Astrocyte (in vitro differentiated cells and primary cell): ENCODE measurements at regions not wholly inside any gene's neighbourhood (a gene's known extent, or its start where the extent isn't known, plus 50 kb on each side); places are given as distances from the start of the nearest gene placed in this dataset.

Source experiments
- DNase-seq: peaks from one replicate; pipeline ENCODE4 v3.0.0-alpha.2; 2010; ENCODE audit warnings: low read depth
- FAIRE-seq: peaks from 2 replicates; lab custom pipeline; 2011; peaks lifted over from hg19 to GRCh38; lab: Jason Lieb, UNC
- H2AFZ ChIP-seq: 2 replicates; pipeline ENCODE4 v1.6.0; 2012; ENCODE audit warnings: low read depth, low read length, inconsistent platforms
- H3K27ac ChIP-seq: 2 replicates; pipeline ENCODE4 v1.5.1; 2011; ENCODE audit warnings: low read depth, low read length, inconsistent platforms
- H3K27me3 ChIP-seq: 2 replicates; pipeline ENCODE4 v1.6.0; 2011; ENCODE audit warnings: low read length, inconsistent platforms; ENCODE audit not compliant: insufficient read depth
- H3K36me3 ChIP-seq: 2 replicates; pipeline ENCODE4 v1.5.1; 2011; ENCODE audit warnings: low read length, inconsistent platforms; ENCODE audit not compliant: insufficient read depth
- H3K4me1 ChIP-seq: 2 replicates; pipeline ENCODE4 v1.5.1; 2011; ENCODE audit warnings: low read length, inconsistent platforms; ENCODE audit not compliant: insufficient read depth
- H3K4me2 ChIP-seq: 2 replicates; pipeline ENCODE4 v1.6.0; 2012; ENCODE audit warnings: low read length, inconsistent platforms
- H3K4me3 ChIP-seq: 2 replicates; pipeline ENCODE4 v1.5.1; 2011; ENCODE audit warnings: low read depth, mild to moderate bottlenecking, low read length, inconsistent platforms; ENCODE audit not compliant: insufficient read depth
- H3K79me2 ChIP-seq: 2 replicates; pipeline ENCODE4 v1.6.0; 2012; ENCODE audit warnings: mild to moderate bottlenecking, low read length, inconsistent platforms; ENCODE audit not compliant: insufficient read depth
- H3K9ac ChIP-seq: 2 replicates; pipeline ENCODE4 v1.6.0; 2012; ENCODE audit warnings: mild to moderate bottlenecking, low read length, inconsistent platforms
- H3K9me3 ChIP-seq: 2 replicates; pipeline ENCODE4 v1.5.1; 2012; ENCODE audit warnings: low read depth, mild to moderate bottlenecking, low read length, inconsistent platforms; ENCODE audit not compliant: insufficient read depth
- H4K20me1 ChIP-seq: 2 replicates; pipeline ENCODE4 v1.6.0; 2012; ENCODE audit warnings: low read length, inconsistent platforms; ENCODE audit not compliant: insufficient read depth
- H3K27ac Mint-ChIP-seq: one replicate; pipeline ENCODE4 v1.8.0; 2021; ENCODE audit warnings: mild to moderate bottlenecking, mixed read lengths; ENCODE audit not compliant: unreplicated experiment
- H3K27me3 Mint-ChIP-seq: one replicate; pipeline ENCODE4 v1.8.0; 2021; ENCODE audit warnings: low read depth, mixed read lengths; ENCODE audit not compliant: unreplicated experiment
- H3K36me3 Mint-ChIP-seq: one replicate; pipeline ENCODE4 v1.8.0; 2021; ENCODE audit warnings: low read depth, mixed read lengths; ENCODE audit not compliant: unreplicated experiment
- H3K4me1 Mint-ChIP-seq: one replicate; pipeline ENCODE4 v1.8.0; 2021; ENCODE audit warnings: low read depth, mixed read lengths; ENCODE audit not compliant: unreplicated experiment
- H3K4me3 Mint-ChIP-seq: one replicate; pipeline ENCODE4 v1.8.0; 2021; ENCODE audit warnings: mild to moderate bottlenecking, moderate library complexity, mixed read lengths; ENCODE audit not compliant: unreplicated experiment
- H3K9me3 Mint-ChIP-seq: one replicate; pipeline ENCODE4 v1.8.0; 2021; ENCODE audit warnings: mild to moderate bottlenecking, mixed read lengths; ENCODE audit not compliant: unreplicated experiment
- CTCF ChIP-seq: IDR thresholded peaks from 2 replicates; pipeline ENCODE4 v1.5.1; 2011; ENCODE audit warnings: low read depth, mild to moderate bottlenecking, inconsistent platforms, low read length, moderate library complexity; ENCODE audit not compliant: insufficient read depth
- EZH2 ChIP-seq: IDR thresholded peaks from 2 replicates; pipeline ENCODE4 v1.6.1; 2012; ENCODE audit warnings: mild to moderate bottlenecking, low read length, inconsistent platforms; ENCODE audit not compliant: insufficient read depth

DNA sequence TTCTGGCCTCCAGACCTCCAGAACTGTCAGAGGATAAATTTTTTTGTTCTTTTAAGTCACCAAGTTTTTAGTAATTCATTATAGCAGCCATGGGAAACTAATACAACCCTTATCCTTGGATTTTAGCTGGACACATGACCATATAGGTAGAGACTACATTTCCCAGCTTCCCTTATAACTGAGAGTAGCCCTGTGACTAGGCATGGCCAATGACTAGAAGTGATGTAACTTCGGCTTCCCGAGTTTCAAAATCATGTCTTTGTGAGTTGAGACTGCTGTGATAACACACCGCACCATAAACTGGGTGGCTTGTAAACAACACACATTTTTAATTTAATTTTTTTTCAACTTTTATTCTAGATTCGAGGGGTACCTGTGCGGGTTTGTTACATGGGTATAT, 134.0 kb upstream of the SERTAD2 start:
- Mint-ChIP-seq H3K27me3 (peaks cover 9% of the 10 kb centered on the region), H3K4me3 (no peak overlapping the region), H3K36me3 (no peaks in the 10 kb centered on the region), H3K9me3 (peaks cover 3% of the 10 kb centered on the region), H3K27ac (no peak overlapping the region), H3K4me1 (no peaks in the 10 kb centered on the region)
- no peak for TF ChIP-seq EZH2
- TF ChIP-seq CTCF: no peak
- FAIRE-seq (no peak), DNase-seq (no peak)
- Histone ChIP-seq H3K4me2 (no peak overlapping the region), H3K4me1 (no peaks in the 10 kb centered on the region), H3K27ac (no peak overlapping the region), H2AFZ (no peak overlapping the region), H3K9me3 (no peaks in the 10 kb centered on the region), H3K79me2 (no peaks in the 10 kb centered on the region), H3K36me3 (no peaks in the 10 kb centered on the region), H3K27me3 (no peaks in the 10 kb centered on the region), H4K20me1 (no peaks in the 10 kb centered on the region), H3K9ac (no peak overlapping the region), H3K4me3 (no peak overlapping the region)

GRCh38 chr2:64789466-64790320, 136.0 kb upstream of the SERTAD2 start:
- Histone ChIP-seq H2AFZ (no peak overlapping the region), H3K4me1 (peaks cover 10% of the 10 kb centered on the region), H3K4me3 (no peak overlapping the region), H3K27me3 (no peaks in the 10 kb centered on the region), H4K20me1 (no peaks in the 10 kb centered on the region), H3K79me2 (no peaks in the 10 kb centered on the region), H3K9me3 (no peaks in the 10 kb centered on the region), H3K4me2 (no peak overlapping the region), H3K36me3 (no peaks in the 10 kb centered on the region), H3K9ac (no peak overlapping the region), H3K27ac (no peak overlapping the region)
- no peak for TF ChIP-seq CTCF
- TF ChIP-seq EZH2: no peak
- H3K9me3 Mint-ChIP-seq: peaks cover 3% of the 10 kb centered on the region
- H3K36me3 Mint-ChIP-seq: no peaks in the 10 kb centered on the region
- FAIRE-seq (no peak), DNase-seq (no peak)
- no peak overlapping the region for H3K4me3 Mint-ChIP-seq
- no peaks in the 10 kb centered on the region for H3K4me1 Mint-ChIP-seq
- H3K27me3 Mint-ChIP-seq: peaks cover 2% of the 10 kb centered on the region
- H3K27ac Mint-ChIP-seq: no peak overlapping the region

DNA sequence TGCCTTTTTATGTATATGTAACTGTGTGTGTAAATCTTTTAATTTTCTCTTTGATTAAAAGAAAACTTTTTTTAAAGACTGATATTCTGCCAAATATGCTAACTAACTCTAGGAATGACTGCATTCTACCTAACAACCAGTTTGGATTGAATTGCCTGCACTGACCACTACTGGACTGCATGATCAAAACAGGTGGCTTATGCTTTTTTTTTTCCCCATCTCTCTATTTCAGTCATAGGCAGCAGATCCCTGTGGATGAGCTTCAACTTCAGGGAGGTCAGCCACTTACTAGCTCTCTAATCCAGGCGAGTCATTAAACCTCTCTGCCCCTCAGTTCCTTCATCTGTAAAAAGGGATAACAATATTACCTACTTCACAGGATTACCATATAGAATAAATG, 138.6 kb upstream of the SERTAD2 start:
- no peak overlapping the region for H3K4me3 Mint-ChIP-seq
- no peak overlapping the region for H3K27ac Mint-ChIP-seq
- Histone ChIP-seq H3K4me1 (peaks cover 10% of the 10 kb centered on the region), H3K79me2 (no peaks in the 10 kb centered on the region), H3K9ac (no peak overlapping the region), H3K27ac (no peak overlapping the region), H2AFZ (no peak overlapping the region), H3K9me3 (no peaks in the 10 kb centered on the region), H3K4me3 (no peak overlapping the region), H3K36me3 (no peaks in the 10 kb centered on the region), H4K20me1 (no peaks in the 10 kb centered on the region), H3K4me2 (peak overlapping the region; percentile 75), H3K27me3 (no peaks in the 10 kb centered on the region)
- TF ChIP-seq CTCF (no peak), EZH2 (no peak)
- peaks cover 2% of the 10 kb centered on the region for H3K27me3 Mint-ChIP-seq
- FAIRE-seq: no peak
- H3K4me1 Mint-ChIP-seq: no peaks in the 10 kb centered on the region
- no peaks in the 10 kb centered on the region for H3K36me3 Mint-ChIP-seq
- peaks cover 3% of the 10 kb centered on the region for H3K9me3 Mint-ChIP-seq
- no peak for DNase-seq
